H9 (cell line): ENCODE measurements at regions not wholly inside any gene's neighbourhood (a gene's known extent, or its start where the extent isn't known, plus 50 kb on each side); places are given as distances from the start of the nearest gene placed in this dataset.

Experiments
- DNase-seq: peaks from one replicate; pipeline ENCODE4 v3.0.0-alpha.2; 2017
- H2AFZ ChIP-seq: one replicate; pipeline ENCODE4 v1.6.1; 2013; ENCODE audit warnings: mild to moderate bottlenecking, low read length, control low read depth, moderate library complexity
- H2AK5ac ChIP-seq: 2 replicates; pipeline ENCODE4 v1.6.1; 2013; ENCODE audit warnings: low read length, control low read depth, mixed read lengths; ENCODE audit not compliant: insufficient read length
- H2BK120ac ChIP-seq: one replicate; pipeline ENCODE4 v1.6.1; 2013; ENCODE audit warnings: low read depth, mild to moderate bottlenecking, low read length, control low read depth, inconsistent platforms; ENCODE audit not compliant: poor library complexity, severe bottlenecking
- H2BK12ac ChIP-seq: 2 replicates; pipeline ENCODE4 v1.6.1; 2013; ENCODE audit warnings: low read length, control low read depth, mixed read lengths, low read depth; ENCODE audit not compliant: insufficient read length
- H2BK15ac ChIP-seq: 2 replicates; pipeline ENCODE4 v1.6.1; 2013; ENCODE audit warnings: low read depth, low read length, control low read depth
- H2BK20ac ChIP-seq: one replicate; pipeline ENCODE4 v1.6.1; 2013; ENCODE audit warnings: low read depth, mild to moderate bottlenecking, low read length, control low read depth, inconsistent platforms; ENCODE audit not compliant: poor library complexity, severe bottlenecking
- H2BK5ac ChIP-seq: 2 replicates; pipeline ENCODE4 v1.6.1; 2013; ENCODE audit warnings: low read length, control low read depth, mixed read lengths; ENCODE audit not compliant: insufficient read length
- H3K14ac ChIP-seq: 2 replicates; pipeline ENCODE4 v1.6.1; 2013; ENCODE audit warnings: low read length, control low read depth; ENCODE audit not compliant: insufficient read depth
- H3K18ac ChIP-seq: 2 replicates; pipeline ENCODE4 v1.6.1; 2013; ENCODE audit warnings: low read depth, mild to moderate bottlenecking, mixed read lengths, low read length, control low read depth; ENCODE audit not compliant: insufficient read length
- H3K23ac ChIP-seq: 2 replicates; pipeline ENCODE4 v1.6.1; 2013; ENCODE audit warnings: low read length, control low read depth, mixed read lengths, low read depth; ENCODE audit not compliant: insufficient read length
- H3K23me2 ChIP-seq: 2 replicates; pipeline ENCODE4 v1.6.1; 2013; ENCODE audit warnings: low read depth, mild to moderate bottlenecking, mixed read lengths, low read length, control low read depth; ENCODE audit not compliant: insufficient read length, poor library complexity, severe bottlenecking
- H3K27ac ChIP-seq: 2 replicates; pipeline ENCODE4 v1.5.1; 2013; ENCODE audit warnings: low read length, control low read depth, mixed read lengths, low read depth; ENCODE audit not compliant: insufficient read length
- H3K27me3 ChIP-seq: 2 replicates; pipeline ENCODE4 v1.6.1; 2013; ENCODE audit warnings: low read length, control low read depth, inconsistent platforms; ENCODE audit not compliant: insufficient read depth
- H3K4ac ChIP-seq: 2 replicates; pipeline ENCODE4 v1.6.1; 2013; ENCODE audit warnings: low read depth, mild to moderate bottlenecking, control low read depth, inconsistent platforms, low read length, moderate library complexity
- H3K4me1 ChIP-seq: 2 replicates; pipeline ENCODE4 v1.6.1; 2013; ENCODE audit warnings: low read length, control low read depth, inconsistent platforms; ENCODE audit not compliant: insufficient read depth
- H3K4me2 ChIP-seq: 2 replicates; pipeline ENCODE4 v1.6.1; 2013; ENCODE audit warnings: low read length, control low read depth, mixed read lengths; ENCODE audit not compliant: insufficient read length, insufficient read depth
- H3K56ac ChIP-seq: 2 replicates; pipeline ENCODE4 v1.6.1; 2013; ENCODE audit warnings: low read depth, mild to moderate bottlenecking, mixed read lengths, low read length, control low read depth; ENCODE audit not compliant: insufficient read length
- H3K79me1 ChIP-seq: 2 replicates; pipeline ENCODE4 v1.6.1; 2013; ENCODE audit warnings: low read depth, mild to moderate bottlenecking, moderate library complexity, low read length, control low read depth, inconsistent platforms; ENCODE audit not compliant: insufficient read depth, poor library complexity, severe bottlenecking
- H3K79me2 ChIP-seq: 2 replicates; pipeline ENCODE4 v1.6.1; 2013; ENCODE audit warnings: low read length, control low read depth, inconsistent platforms; ENCODE audit not compliant: insufficient read depth
- H3K9ac ChIP-seq: 2 replicates; pipeline ENCODE4 v1.6.1; 2013; ENCODE audit warnings: low read length, control low read depth, mixed read lengths; ENCODE audit not compliant: insufficient read length; ENCODE audit errors: extremely low read depth
- H3K9me3 ChIP-seq: one replicate; pipeline ENCODE4 v1.6.1; 2013; ENCODE audit warnings: low read depth, low read length, inconsistent platforms; ENCODE audit not compliant: control insufficient read depth
- H3T11ph ChIP-seq: one replicate; pipeline ENCODE4 v1.6.1; 2013; ENCODE audit warnings: mild to moderate bottlenecking, low read length, control low read depth, inconsistent platforms
- H4K20me1 ChIP-seq: one replicate; pipeline ENCODE4 v1.6.1; 2013; ENCODE audit not compliant: control insufficient read depth, insufficient read length, insufficient read depth
- H4K5ac ChIP-seq: 2 replicates; pipeline ENCODE4 v1.6.1; 2013; ENCODE audit warnings: low read depth, mild to moderate bottlenecking, mixed read lengths, low read length, control low read depth; ENCODE audit not compliant: insufficient read length
- H4K8ac ChIP-seq: replicated peaks from 2 replicates; pipeline ENCODE4 v1.6.1; 2013; ENCODE audit warnings: low read length, control low read depth, mixed read lengths, low read depth; ENCODE audit not compliant: insufficient read length
- H4K91ac ChIP-seq: 2 replicates; pipeline ENCODE4 v1.6.1; 2013; ENCODE audit warnings: low read depth, mild to moderate bottlenecking, moderate library complexity, mixed read lengths, low read length, control low read depth; ENCODE audit not compliant: insufficient read length
- H3K27ac Mint-ChIP-seq, 3 experiments: 2 replicates in 2 of 3; 3 replicates in 1 of 3; pipeline ENCODE4 v1.8.0; 2020 to 2021; ENCODE audit warnings: mixed read lengths in 3 of 3, mild to moderate bottlenecking in 1 of 3, moderate library complexity in 1 of 3
- H3K27me3 Mint-ChIP-seq: 2 replicates; pipeline ENCODE4 v1.8.0; 2021; ENCODE audit warnings: low read depth, mild to moderate bottlenecking, moderate library complexity, mixed read lengths
- H3K36me3 Mint-ChIP-seq, 3 experiments: 2 replicates in 2 of 3; 3 replicates in 1 of 3; pipeline ENCODE4 v1.8.0; 2020 to 2021; ENCODE audit warnings: low read depth in 3 of 3, mixed read lengths in 3 of 3; ENCODE audit not compliant: insufficient read depth in 1 of 3
- H3K4me1 Mint-ChIP-seq, 2 experiments: 2 replicates each; pipeline ENCODE4 v1.8.0; 2020; ENCODE audit warnings: mixed read lengths in 2 of 2
- H3K4me3 Mint-ChIP-seq, 2 experiments: 2 replicates in 1 of 2; 3 replicates in 1 of 2; pipeline ENCODE4 v1.8.0; 2020 to 2021; ENCODE audit warnings: mild to moderate bottlenecking in 2 of 2, mixed read lengths in 2 of 2, moderate library complexity in 1 of 2
- H3K9me3 Mint-ChIP-seq, 2 experiments: 2 replicates in 1 of 2; 3 replicates in 1 of 2; pipeline ENCODE4 v1.8.0; 2020; ENCODE audit warnings: mild to moderate bottlenecking in 2 of 2, mixed read lengths in 2 of 2, moderate library complexity in 1 of 2
- WGBS: extraction: QIAGEN DNeasy Blood & Tissue Kit; methylation state at CpG from one replicate; pipeline ENCODE4 v1.1.7; 2013; ENCODE audit warnings: missing lambda C conversion rate, low lambda C conversion rate, mixed read lengths; ENCODE audit not compliant: insufficient read length; ENCODE audit errors: extremely low coverage; 5-methylcytosine and 5-hydroxymethylcytosine counted together
- TF ChIP-seq, protein P1 (sequence below): fragments of 200-600 bp; sonication (generic); conservative IDR thresholded peaks from 3 replicates; pipeline ENCODE4 v1.8.0; 2021; ENCODE audit warnings: antibody characterized with exemption, mild to moderate bottlenecking

DNA sequence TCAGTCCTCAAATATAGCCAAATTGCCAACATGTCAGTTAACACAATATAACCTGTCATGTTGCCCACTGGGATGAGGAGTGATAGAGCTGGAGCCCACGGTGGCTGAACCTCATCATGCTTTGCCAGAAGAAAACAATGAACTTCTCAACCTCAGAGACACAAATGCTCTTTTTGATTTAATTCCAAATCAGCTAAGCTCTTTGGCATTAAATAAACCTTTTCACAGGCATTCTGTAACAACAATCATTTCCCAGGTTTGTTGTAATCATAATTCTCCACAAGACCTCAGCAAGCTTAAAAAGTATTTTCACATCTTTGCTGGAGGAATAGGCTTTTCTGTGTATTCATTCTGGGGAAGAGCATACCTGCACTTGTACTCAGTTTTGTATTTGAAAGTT is 830.9 kb downstream of the MAT2B start:
- Histone ChIP-seq H2BK20ac (no peak overlapping the region), H3K4me1 (no peaks in the 10 kb centered on the region), H3K27me3 (no peaks in the 10 kb centered on the region), H4K20me1 (no peaks in the 10 kb centered on the region), H3T11ph (no peak overlapping the region), H2AFZ (no peak overlapping the region), H4K5ac (no peak overlapping the region), H2AK5ac (no peak overlapping the region), H3K79me1 (no peaks in the 10 kb centered on the region), H3K18ac (no peak overlapping the region), H2BK5ac (no peak overlapping the region), H3K23ac (no peak overlapping the region), H3K56ac (no peak overlapping the region), H4K8ac (no peak overlapping the region), H2BK12ac (no peak overlapping the region), H3K23me2 (no peaks in the 10 kb centered on the region), H3K9ac (no peak overlapping the region), H3K4me2 (no peak overlapping the region), H3K27ac (no peak overlapping the region), H3K14ac (no peak overlapping the region), H3K9me3 (no peaks in the 10 kb centered on the region), H2BK120ac (no peak overlapping the region), H3K79me2 (no peaks in the 10 kb centered on the region), H4K91ac (no peak overlapping the region), H3K4ac (no peak overlapping the region), H2BK15ac (no peak overlapping the region)
- no CpG with 5 or more reads among the region's 1 CpG for WGBS
- no peaks in the 10 kb centered on the region for H3K9me3 Mint-ChIP-seq
- no peaks in the 10 kb centered on the region for H3K36me3 Mint-ChIP-seq
- TF ChIP-seq, protein P1, sequence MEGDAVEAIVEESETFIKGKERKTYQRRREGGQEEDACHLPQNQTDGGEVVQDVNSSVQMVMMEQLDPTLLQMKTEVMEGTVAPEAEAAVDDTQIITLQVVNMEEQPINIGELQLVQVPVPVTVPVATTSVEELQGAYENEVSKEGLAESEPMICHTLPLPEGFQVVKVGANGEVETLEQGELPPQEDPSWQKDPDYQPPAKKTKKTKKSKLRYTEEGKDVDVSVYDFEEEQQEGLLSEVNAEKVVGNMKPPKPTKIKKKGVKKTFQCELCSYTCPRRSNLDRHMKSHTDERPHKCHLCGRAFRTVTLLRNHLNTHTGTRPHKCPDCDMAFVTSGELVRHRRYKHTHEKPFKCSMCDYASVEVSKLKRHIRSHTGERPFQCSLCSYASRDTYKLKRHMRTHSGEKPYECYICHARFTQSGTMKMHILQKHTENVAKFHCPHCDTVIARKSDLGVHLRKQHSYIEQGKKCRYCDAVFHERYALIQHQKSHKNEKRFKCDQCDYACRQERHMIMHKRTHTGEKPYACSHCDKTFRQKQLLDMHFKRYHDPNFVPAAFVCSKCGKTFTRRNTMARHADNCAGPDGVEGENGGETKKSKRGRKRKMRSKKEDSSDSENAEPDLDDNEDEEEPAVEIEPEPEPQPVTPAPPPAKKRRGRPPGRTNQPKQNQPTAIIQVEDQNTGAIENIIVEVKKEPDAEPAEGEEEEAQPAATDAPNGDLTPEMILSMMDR, result no peak
- H3K27ac Mint-ChIP-seq, result no peak overlapping the region
- H3K27me3 Mint-ChIP-seq, result no peaks in the 10 kb centered on the region
- DNase-seq, result no peak
- no peaks in the 10 kb centered on the region; a peak in 1 of 4 replicates for H3K4me1 Mint-ChIP-seq
- no peak overlapping the region for H3K4me3 Mint-ChIP-seq
